NCI-H2029 (cell line): ENCODE measurements at regions not wholly inside any gene's neighbourhood (a gene's known extent, or its start where the extent isn't known, plus 50 kb on each side); places are given as distances from the start of the nearest gene placed in this dataset.

Experiments used
- DNase-seq: peaks from one replicate; lab custom pipeline; 2025; lab: John Stamatoyannopoulos, UW

DNA sequence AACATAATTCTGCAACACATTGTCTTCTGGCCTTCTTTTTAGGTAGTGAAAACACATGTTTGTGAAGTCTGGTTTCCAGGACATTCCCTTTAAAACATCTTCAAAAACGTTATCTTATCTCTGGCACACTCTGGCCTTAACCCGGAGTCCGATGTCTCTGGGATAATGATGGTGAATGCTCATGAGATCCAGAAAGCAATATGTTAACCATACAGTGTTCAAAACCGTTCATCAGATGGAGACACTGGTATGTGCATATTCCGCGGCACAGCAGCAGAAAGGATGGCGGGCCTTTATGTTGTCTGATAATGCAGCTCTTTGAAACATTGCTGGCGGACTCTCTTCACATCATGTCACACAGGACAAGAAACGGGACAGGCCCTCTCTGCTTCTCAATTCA is 605.2 kb downstream of the CCDC171 start:
- DNase-seq, result no peak

DNA sequence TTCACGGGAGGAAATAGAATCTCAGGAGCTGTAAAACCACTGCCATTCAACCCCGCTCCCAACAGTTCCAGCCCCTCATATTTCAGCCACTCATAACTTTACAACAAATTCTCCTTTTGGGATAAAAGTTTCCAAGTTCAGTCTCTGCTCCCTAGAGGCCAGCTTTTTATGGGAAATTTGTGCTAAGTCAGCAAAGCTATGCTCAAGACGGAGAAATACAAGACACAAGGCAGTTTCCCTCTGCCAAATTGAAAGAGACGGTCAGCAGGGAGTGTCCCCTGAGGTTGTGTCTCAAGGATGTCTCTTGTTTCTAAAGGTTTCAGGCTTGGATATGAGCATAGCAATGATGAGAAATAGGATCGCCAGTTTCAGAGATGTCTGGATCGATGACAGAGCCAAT is 608.6 kb downstream of the CCDC171 start:
- no peak for DNase-seq

DNA sequence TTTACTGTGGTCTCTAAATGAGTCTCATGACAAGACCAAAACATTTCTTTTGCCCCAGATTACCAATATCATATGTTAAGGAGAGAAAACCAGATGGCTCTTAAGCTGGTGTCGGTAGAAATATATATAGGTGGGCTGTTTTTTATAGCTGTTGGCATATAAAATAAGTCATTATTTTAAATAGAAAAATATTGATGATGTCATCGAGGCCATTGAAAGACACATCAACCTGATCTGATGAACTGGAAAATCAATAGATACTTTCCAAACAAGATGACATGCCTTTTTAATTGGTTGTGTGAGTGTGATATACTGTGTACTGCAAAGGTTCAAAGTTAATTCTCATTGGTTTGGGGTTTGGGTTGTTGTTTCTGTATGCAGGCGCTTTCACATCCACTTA is 617.3 kb downstream of the CCDC171 start:
- DNase-seq, result no peak

DNA sequence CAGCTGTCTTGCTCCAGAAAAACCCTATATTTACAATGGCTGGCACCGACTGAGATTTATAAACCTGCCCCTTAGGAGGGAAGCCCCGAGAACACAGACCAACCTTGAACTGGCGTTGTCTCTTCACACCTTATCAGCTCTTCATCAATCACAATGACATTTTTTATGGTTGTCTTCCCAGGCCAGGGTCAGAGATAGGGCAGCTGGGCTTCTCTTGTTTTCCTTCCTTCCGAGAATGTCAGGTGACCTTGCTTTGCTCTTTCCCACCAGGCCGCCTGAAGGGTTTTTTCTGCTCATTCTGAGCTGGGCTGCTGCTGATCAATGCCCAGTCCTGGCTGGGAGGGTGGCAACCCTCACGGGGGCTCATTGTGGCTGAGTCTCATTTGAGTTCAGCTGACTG is 619.1 kb downstream of the CCDC171 start:
- DNase-seq, result no peak

DNA sequence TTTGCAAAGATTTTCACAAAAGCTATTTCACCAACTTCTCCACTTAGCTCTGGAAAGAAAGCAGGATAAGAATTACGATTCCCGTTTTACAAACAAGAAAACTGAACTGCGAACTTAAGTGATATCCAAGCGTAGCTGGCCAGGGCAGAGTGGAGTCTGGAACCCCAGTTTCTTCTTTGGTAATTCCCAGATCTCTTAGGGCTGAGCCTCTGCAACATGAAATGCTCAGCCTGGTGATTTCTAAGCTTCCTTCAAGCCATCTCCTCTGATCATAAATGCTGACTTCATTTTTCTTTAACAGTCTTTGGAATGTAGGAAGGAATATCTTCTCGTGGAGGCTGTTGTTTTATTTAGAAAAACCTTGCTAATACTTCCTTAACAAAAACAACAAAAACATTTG is 620.0 kb downstream of the CCDC171 start:
- DNase-seq, result no peak

DNA sequence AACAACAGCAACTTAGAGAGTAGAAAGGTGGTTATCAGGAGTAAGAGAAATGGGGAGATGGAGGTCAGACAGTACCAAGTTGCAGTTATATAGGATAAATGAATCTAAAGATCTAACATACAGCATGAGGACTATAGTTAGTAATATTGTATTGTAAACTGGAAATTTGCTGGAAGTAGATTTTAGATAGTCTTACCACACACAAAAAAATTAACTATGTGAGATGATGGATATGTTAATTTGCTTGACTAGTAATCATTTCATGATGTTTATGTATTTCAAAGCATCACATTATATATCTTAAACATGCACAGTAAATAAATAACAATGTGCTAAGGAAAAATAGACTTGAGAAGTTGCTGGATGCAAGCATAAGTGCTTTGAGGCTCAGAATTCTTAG is 622.1 kb downstream of the CCDC171 start:
- DNase-seq, result no peak

DNA sequence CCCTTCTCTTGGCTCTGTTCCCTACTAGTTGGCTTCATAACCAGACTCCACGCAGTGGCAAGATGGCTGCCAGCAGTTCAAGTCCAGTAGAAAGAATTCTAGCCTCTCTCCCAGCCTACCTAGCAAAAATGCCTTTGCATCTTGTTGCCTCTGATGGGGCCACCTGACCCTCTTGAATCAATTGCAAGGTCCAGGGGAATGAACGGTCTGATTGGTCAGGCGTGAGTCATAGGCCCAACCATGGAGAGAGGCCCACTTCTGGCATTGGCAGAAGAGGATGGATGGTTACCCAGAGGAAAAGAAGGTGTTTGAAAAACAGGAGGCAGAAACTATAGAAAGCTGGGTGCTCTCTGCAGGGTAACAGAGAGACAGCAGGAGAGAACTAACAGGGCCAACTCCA is 622.6 kb downstream of the CCDC171 start:
- no peak for DNase-seq

DNA sequence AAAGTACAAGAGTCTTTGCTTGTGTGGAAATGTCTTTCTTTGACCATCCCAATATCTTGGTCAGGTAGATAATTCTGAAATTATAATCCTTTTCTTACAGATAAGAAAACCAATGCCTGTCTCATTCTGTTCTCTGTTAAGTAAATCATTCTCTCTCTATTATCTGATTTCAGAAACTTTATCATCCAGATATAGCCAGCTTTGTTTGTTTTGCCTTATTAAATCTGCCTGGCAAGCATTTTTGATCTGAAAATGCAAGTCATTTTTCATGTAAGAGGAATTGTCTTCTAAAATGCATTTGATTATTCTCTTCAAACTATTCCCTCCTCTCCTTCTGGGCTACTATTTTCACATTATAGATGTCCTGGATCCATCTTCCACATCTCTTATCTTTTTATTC is 625.5 kb downstream of the CCDC171 start:
- no peak for DNase-seq

DNA sequence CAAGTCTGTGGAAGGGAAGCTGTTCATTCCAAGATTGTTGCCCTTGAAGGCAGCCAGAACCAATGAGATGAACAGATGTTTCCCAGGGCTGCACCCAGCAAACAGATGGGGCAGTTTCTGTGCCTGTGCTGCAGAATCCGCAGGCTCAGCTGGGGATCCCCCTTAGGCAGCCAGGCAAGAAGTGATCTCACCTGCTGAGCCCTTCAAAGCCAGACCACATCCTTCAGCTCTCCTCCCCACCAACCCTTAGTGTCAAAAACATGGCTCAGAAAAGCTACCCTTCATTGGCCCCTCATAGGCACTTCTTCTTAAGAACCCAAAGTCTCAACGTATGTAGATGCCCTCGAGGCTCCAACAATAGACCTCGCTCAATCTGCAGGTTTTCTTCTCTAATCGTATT is 626.7 kb downstream of the CCDC171 start:
- no peak for DNase-seq

DNA sequence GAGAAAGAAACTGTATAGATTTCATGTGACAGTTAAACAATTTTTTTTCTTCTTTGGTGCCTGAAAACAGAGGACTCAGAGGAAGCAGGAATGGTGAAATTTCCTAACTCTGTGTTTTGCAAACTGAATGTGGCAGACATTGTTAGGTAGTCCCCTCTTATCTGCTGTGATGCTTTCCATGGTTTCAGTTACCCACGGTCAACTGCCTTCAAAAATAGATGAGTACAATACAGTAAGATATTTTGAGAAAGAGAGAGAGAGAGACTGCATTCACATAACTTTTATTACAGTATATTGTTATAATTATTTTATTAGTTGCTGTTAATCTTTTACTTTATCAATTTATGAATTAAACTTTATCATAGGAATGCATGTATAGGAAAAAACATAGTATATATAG is 627.2 kb downstream of the CCDC171 start:
- no peak for DNase-seq

DNA sequence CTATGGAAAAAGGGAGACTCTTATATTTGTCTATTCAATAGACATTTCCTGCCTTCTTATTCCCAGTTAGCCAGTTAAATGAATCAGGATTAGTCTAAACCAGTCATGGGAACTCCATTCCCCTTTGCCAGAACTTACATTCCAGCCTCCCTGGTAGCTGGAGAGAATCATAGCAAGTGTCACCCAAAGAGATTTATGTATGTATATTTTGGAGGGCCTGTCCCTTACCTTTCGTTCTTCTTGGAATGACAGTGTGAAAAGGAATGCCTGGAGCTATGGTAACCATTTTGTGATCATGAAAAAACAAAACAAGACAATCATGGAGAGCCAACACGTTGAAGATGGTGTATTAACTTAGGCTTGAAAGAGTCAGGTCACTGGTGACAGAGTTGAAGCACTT is 627.7 kb downstream of the CCDC171 start:
- no peak for DNase-seq

DNA sequence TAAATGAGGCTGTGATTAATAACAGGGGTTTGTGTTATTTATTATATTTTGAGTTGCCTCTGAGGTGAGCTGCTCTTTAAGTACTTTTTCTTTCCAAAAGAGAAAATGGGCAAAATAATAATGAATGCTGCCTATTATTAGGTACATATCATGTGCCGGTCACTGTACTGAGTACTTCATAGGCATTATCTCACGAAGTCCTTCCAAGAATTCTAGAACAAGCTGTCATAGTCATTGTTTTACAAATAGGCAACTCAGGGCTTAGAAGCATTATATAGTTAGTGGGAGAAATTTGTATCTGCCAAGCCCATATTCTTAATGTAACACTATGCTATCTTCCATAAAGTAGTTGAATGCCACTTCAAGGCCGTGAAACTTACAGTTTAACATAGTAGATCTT is 628.7 kb downstream of the CCDC171 start:
- no peak for DNase-seq

DNA sequence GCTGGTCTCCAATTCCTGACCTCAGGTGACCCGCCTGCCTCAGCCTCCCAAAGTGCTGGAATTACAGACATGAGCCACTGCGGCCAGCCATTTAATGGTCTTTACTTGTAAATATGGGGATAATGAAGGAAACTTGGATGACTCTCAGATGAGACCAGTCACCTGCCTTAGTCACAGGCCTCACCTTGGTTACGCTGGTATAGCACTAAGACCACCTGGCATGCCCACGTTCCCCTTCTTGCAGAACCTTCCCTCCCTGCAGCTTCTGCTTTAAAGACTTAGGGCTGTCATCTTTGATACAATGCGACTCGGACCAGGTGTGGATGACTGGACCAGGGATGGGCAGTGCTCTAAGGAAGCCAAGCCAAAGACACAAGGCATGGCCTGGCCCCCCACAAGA is 629.9 kb downstream of the CCDC171 start:
- no peak for DNase-seq

DNA sequence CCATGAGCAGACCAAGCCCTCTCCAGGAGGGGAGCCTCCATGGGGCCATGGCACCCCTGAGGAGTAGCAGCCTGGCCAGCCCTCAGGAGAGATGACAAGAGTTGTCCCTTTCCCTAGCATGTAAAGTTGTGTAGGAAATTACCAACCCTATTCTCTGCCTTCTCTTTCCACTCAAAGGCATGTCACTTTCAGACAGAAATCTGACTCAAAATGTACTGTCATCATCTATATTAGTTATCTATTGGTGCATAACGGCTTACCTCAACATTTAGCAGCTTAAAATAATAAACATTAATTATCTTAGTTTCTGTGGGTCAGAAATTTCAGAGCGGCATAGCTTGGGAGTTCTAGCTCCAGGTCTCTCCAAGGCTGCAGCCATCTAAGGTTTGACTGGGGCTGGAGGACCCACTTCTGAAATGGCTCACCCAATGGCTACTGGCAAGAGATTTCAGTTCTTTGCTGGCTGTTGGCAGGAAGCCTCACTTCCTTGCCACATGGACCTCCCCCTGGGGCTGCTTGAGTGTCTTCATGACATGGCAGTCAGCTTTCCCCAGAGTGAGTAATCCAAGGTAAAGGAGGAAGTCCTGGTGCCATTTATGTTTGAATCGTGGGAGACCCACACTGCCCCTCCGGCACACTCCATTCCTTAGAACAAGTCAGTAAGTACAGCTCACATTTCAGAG is 632.3 kb downstream of the CCDC171 start:
- DNase-seq, result no peak

DNA sequence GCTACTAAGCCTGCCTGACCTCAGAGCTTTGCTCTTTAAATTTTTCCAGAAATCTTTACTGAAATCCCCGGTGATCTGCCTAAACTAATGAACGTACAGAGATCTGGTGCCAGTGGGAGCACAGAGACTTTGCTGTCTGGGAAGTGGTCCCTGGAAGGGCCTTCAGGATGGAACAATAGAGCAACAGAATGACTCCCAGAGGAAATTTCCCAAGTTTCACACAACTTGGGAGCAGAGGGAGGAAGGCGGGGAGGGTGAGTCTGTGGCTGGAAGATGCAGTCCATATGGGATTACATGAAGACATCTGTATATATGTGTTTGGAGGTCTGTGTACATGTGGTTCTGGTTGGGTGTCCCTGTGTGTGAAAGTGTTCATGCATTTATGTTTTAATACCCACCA is 638.3 kb downstream of the CCDC171 start:
- no peak for DNase-seq

DNA sequence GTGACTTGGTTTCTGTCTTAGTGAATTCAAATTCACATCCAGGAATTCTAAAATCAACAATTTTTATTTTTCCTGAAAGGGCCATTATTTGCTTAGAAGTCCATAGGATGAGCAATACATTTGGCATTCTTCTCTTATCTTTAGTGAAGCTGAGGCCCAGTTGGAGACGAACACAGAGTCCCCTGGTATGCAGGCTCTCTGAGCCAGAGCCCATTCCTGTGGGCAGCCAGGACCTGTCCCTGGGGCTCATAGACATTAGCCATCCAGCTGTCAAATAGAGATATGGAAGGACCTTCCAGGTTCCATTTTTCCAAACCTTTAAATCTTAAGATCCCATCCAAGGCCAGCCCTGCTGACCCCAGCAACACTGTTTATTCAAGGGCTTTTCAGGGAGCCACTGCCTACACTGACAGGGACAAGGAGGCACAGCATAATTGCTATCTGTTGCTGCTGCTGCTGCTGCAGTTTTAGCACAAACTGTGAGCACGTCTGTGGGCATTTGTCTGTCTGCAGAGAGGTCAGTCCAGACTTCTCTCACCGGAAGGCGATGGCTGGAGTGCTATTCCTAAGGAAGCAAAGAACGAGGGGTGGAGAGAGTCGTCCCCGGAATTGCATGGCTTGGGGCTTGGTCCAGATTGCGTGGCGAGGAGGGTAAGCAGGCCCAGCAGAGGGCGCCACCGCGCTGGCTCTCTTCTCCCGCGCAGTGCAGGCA is 639.0 kb downstream of the CCDC171 start:
- no peak for DNase-seq

DNA sequence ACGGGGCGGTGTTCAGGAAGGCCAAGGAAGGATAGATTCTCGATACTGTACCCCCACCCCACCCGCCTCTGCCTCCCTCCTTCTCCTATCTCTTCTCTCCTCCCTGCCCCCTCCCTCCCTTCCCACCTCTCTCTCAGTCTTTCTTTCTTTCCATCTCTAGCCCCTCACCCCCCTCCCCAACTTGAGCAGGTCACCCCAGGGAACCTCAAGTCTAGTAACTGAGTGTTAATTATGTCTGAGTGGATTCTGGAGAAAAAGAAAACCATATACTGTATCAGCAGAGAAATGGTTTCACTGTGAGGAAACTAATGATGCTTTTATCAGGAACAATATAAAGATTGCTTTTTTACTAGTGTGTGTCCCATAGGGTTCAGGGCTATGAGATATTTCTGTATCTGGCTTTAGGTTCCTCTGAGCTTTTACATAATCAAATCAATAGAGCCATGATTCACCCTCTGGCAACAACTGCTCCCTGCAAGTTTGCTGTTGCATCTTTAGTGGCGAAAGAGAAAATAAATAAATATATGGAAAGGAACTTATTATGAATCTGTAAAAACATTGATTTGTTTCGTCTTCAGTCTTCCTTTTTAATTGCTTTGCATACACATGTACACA is 639.7 kb downstream of the CCDC171 start:
- DNase-seq, result no peak

DNA sequence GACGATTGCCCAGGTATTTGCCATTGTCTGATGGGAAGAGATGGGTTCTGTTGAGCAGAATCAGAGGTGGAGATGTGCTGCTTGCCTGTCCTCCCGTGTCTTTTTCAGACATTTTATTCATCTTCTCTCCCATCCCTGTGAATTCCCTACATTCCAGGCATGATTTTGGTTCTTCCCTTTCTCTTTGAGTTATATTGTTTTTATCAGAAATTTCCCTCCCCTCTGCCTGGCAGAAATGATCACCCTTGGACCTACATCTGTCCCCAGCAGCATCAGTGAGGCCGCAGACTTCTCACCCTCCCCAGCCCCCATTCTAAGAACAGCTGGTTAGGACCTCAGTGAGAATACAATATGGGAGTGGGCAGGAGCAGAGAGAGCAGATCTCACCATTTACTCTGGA is 640.2 kb downstream of the CCDC171 start:
- DNase-seq, result no peak

DNA sequence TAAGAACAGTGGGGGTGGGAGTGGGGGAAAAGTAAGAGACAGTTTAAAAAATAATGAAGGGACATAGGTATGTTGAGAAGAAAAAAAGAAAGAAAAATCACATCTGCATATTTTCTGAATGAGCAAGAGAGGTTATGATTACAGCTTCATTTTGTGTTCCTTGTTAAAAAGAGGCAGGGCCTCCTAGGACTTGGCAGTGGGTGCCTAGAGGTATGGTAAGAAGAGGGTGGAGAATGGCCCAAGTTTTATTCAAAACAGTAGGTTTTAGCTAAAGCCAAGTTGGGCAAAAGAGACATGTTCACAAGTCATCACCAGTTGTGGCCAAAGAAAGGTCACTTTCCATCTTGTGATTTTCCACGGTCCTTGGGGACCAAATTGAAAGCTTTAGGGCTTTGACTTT is 643.4 kb downstream of the CCDC171 start:
- no peak for DNase-seq

DNA sequence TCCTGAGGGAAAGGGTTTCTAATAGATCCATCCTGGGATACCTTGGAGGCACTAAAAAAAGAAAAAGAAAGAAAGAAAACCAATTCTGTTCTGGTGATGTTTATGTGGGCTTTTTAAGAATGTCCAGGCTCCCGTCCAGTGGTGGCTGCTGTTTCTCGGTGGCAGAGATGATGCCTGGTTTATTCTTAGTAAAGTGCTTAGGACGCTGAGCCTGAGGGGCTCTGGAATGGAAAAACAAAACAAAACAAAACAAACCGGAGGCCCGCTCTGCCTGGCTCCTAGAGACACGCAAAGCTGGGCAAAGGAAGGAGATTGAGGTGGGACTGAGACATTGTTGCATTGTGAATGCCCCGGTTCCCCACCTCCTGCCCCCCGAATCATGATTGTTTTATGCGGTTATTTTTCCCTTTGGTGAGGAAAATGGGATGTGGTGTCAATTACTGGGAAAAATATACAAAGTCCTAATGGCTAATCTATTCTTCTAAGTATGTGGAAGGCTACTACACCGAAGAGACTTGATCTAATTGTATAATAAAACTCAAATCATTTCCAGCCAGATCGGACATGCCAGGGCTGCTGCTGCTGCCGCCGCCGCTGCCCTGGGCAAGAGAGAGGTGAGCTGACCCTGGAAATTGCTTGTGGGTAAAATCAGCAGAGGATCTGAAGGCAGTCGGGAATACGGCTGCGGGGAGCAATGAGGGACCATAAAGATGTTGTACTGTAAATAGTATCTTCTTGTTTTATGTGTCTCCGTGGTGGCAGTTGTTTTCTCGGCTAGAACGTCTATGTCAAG is 644.9 kb downstream of the CCDC171 start:
- DNase-seq, result no peak

DNA sequence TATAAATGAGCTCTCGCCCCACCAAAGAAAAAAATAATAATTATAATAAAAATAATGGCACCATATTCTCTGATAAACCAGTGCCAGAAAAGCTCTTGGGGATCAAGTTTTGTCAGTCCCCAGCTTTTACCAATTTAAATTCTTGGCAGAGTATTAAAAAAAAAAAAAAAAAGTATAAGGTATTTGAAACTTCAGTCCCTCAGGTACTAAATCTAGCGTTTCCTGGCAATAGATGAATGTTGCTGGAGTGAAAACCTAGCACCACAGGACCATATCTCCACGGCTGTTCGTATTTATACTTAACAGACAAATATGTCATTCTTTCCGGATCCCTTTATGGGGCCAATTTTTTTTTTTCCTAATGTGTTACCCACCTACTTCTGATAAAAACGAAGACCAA is 646.2 kb downstream of the CCDC171 start:
- no peak for DNase-seq

DNA sequence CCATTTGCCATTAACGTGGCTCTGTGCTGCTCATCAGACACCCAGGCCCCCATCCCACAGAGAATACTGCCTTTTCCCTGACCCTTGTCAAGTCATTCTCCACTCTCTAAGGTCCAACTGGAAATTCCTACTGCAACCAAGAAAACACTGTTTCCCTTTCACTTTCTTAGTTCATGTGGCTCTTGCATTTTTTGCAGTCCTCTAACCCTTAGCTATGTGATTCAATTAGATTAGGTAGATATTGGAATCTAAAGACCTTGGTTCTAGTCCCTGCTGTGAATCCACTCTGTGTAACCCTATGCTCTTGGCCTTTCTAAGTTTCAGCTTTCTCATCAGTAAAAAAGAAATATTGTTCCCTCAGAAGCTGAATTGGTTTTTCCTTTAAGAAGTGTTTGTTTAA is 649.4 kb downstream of the CCDC171 start:
- no peak for DNase-seq
